Forelimb muscle (tissue), 1 donor: ENCODE measurements at regions not wholly inside any gene's neighbourhood (a gene's known extent, or its start where the extent isn't known, plus 50 kb on each side); places are given as distances from the start of the nearest gene placed in this dataset.
"Not testable (repeated sequence)": the region's sequence is repeated elsewhere in the genome, so short reads cannot be mapped to it uniquely, and the experiment has no call there.

Experiments
- DNase-seq: peaks from one replicate; pipeline ENCODE4 v3.0.0-alpha.2; 2013; ENCODE audit warnings: low read depth

DNA sequence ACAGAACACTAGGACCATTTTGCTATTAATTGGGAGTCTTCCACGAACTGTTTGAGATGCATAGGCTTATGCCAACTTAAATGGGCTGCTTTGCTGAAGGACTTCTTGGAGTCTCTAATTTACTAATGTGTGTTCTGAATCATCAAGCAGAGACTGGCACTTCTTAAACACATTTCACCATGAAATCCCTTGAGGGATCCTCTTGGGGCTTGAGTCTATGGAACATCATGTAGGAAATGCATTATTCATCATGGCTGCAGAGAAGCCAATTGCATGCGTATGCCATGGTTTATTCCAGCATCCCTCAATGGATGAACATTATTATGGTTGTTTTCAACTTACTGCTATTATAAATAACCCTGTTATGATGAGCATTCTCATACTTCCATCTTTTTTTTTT lies 73.4 kb downstream of the FGD2 start:
- DNase-seq = no peak

DNA sequence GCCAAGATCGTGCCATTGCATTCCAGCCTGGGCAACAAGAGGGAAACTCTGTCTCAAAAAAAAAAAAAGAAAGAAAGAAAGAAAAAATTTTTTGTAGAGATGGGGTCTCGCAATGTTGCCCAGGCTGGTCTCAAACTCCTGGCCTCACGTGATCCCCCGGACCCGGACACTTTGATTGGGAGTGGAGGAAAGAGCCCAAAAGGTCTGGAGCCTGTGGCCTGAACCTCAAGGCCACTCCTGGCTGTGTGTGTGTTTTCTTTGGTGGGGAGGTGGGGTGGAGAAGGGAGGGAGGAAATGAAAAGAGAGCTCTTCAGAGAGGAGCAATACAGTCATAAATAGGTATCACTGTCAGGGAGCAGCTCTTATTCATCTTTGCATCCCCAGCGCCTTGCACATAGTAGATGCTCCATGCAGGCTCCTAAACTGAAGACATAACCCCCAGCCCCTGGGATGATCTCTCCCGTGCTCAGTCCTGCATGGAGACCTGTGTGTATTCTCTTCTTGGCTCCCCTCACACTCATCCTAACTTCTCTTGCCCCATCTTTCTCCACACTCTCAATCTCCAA lies 75.7 kb downstream of the FGD2 start:
- DNase-seq = no peak

DNA sequence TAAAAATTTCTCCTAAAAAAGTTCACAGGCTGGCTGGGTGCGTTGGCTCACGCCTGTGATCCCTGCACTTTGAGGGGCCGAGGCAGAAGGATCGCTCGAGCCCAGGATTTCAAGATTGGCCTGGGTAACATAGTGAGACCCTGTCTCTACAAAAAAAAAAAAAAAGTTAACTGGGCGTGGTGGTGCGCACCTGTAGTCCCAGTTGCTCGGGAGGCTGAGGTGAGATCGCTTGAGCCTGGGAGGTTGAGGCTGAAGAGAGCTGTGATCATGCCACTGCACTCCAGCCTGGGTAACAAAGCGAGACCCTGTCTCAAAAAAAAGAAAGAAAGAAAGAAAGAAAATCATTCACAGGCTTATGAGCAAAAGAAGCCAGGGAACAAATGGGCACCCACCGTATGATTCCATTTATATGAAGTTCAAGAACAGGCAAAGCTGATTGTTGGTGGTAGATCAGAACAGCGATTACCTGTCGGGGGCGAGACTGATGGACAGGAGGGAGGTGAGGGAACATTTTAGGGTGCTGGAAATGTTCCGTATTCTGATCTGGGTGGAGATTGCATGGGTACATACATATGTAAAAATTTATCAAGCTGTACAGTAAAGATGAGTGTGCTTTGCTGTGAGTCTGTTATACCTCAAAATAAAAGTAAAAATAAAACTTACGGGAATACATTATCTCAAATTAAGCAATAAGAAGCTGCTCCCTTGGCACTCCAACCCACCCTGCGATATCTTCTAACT lies 77.1 kb downstream of the FGD2 start:
- DNase-seq = no peak

GRCh38 chr6:37083243-37084138 lies 78.0 kb downstream of the FGD2 start:
- DNase-seq = no peak

DNA sequence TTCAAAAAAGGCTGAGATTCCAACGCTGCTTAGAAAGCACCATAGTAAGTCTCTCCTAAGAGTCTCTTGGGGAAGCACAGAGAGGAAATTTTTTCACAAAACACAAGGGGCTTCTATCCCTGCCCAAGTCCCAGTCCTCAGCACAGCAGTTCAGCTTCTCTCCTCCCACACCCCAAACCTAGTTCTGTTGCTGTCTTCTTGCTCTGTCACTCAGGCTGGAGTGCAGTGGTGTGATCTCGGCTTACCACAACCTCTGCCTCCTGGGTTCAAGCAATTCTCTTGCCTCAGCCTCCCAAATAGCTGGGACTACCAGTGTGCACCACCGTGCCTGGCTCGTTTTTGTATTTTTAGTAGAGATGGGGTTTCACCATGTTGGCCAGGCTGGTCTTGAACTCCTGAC lies 79.2 kb downstream of the FGD2 start:
- DNase-seq = not testable (repeated sequence)

GRCh38 chr6:37085198-37085597 lies 79.7 kb downstream of the FGD2 start:
- DNase-seq = no peak

GRCh38 chr6:37088897-37089296 lies 81.1 kb upstream of the PIM1 start:
- no peak for DNase-seq

GRCh38 chr6:37089783-37090182 lies 80.2 kb upstream of the PIM1 start:
- no peak for DNase-seq

- DNase-seq = not testable (repeated sequence)
These were observed 78.8 kb upstream of the PIM1 start for GRCh38 chr6:37091104-37091503.

DNA sequence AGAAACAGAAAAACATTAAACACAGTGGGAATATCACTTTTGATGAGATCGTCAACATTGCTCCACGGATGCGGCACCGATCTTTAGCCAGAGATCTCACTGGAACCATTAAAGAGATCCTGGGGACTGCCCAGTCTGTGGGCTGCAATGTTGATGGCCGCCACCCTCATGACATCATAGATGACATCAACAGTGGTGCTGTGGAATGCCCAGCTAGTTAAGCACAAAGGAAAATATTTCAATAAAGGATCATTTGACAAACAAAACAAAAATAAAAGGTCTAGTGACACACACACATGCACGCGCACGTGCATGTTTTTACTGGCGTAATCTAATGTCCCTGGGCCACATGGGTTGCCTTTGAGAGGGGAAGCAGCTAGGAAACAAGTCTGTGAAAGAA lies 78.4 kb upstream of the PIM1 start:
- not testable (repeated sequence) for DNase-seq

DNA sequence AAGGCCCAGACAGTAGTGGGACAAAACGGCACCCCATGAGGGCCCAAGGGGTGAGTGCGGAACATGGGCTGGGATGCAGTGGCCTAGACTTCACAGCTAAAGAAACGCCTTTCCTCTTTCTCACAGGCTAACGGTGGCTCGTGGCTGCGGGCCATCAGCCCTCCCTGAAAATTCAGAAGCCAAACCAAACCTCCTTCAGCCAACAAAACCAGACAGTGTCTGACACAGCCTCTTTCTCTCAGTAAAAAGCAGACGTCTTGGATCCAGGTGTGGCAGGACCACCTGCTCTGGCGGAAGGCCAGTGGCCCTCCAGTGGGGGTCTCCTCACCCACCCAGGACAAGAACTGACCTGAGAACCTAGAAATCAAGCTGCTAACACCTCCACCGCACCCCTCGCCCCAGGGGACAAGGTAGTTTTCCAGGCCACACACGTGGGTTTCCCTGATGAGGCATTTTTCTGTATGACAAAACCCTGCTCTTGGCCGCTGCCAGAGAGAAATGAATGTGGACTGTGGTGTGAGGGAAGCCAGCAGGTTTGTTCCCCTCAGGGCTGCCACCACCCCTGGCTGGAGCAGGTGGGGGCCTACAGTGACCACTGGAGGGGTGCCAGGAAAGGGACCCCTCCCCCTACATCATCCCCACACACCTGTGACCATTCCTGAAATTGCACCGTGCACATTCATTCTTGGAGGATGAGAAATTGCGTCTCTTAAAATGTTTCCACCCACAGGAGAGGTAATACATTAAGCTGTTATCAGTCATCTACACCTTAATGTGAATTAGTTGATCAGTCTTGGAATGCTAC lies 76.8 kb upstream of the PIM1 start:
- DNase-seq = no peak

DNA sequence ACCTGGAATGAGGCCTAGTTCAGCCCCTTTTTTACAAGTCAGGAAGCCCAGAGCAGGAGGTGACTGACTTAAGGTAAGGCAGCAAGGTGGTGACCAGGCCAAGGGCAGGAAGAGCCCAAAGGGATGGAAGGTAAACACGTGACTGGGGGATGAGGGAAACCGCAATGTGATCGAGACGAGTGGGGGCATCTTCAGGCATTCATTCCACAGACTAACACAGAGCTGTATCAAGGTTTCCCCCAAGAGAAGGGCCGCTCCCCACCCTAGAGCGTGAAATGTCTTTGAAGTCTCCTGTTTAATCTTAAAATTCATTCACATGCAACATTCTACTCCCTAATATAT lies 76.3 kb upstream of the PIM1 start:
- DNase-seq = no peak

DNA sequence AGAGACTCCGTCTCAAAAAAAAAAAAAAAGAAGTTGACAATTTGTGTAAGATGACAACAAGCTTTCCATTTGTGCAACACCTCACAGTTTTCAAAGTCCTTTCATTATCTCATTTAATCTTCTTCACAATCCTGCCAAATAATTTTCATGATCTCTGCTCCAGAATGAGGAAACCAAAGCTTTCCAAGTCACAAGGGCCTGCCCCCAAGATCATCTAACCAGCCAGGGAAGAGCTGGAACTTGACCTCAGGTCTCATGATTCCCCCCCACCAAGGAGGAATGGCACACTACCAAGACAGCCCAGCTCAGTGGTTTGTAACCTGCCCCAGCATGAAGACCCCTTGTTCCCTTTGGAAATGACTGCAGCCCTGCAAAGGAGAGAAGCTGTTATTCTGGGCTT lies 74.0 kb upstream of the PIM1 start:
- DNase-seq = no peak

- DNase-seq = no peak
These were observed 72.6 kb upstream of the PIM1 start for GRCh38 chr6:37097335-37097734.

GRCh38 chr6:37099442-37099841 lies 70.5 kb upstream of the PIM1 start:
- no peak for DNase-seq

DNA sequence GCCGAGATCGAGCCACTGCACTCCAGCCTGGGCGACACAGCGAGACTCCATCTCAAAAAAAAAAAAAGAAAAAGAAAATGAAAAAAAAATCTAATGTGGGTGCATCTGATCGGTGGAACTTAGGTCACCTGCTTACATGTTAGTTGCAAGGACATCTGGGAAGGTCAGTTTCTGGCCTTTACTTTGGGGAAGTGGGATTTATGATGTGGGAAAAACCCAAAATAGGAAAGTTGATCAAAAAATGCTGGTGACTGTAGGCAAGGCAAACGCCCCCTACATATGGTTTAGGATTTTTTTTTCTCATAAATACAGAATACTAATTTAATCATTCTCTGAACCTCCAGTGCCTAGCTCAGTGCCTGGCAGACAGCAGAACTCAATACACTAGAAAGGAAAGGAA lies 69.2 kb upstream of the PIM1 start:
- no peak for DNase-seq

DNA sequence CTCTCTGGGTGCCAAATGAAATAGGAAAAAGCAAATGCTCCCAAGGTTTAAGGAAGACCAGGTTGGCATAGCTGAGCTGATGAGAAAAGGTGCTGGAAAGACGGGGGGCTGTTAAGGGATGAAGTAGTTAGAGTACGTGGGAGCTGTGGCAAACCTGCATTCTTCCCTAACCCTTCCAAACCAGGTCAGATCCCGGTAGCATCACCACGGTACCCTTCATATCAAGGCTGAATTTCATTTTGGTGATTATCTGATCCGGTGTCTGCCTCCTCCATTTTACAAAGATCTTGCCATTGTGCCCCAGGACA lies 68.0 kb upstream of the PIM1 start:
- DNase-seq = no peak

DNA sequence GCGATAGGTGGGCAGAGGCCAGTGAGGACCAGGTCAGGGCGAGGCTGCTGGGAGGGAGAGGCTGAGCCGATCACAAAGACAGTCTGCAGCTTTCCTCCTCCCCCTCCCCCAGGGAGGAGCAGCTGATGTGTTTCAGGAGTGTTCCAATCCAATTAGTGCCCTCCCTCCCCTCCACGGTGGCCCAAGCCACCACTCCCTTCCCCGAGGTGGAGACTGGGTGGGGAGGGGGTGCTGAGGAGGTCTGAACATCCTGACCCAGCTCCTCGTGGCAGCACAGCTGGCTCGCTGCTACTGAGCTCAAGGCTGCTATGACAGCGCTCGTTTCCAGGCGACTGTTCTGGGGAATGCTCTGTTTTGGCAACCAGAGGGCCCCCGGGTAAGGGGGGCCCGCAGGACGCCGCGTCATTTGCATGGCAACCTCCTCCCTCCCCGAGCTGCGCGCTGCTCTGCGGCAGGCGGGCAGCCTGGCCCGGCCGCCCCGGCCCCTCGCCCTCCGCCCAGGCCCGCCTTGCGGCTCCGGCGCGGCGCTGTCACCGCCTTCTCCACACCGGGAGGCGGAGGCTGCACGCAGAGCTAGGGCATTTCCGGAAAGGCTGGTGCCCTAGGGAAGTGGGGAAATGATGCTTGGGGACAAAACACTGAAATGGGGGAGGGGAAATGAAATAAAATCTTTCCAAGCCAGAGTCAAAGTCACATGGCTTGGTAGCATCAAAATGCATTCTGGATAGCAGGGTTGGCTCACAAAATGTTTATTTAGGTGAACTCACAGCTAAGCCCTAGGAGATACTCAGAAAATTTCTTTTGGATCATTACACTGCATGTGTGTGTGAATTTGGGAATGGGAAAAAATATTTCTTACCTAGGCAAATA lies 67.4 kb upstream of the PIM1 start:
- DNase-seq = peak; percentile 74

- DNase-seq = no peak
These were observed 66.5 kb upstream of the PIM1 start for GRCh38 chr6:37103169-37104039.

DNA sequence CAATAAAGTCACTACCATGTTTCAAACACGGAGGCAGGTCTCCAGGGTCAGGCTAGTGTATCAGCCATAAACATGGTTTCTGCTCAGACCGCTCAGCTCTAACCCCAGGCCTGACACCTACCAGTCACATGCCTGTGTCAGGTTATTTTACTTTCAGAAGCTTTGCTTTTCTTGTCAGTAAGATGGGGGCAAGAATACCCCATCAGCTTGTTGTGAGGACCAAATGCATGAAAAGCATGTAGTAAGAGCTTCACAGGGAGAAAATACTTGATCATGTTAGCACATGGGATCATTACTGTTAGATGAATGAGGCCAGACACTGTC lies 65.2 kb upstream of the PIM1 start:
- DNase-seq = no peak
